A172 (cell line): ENCODE measurements at regions not wholly inside any gene's neighbourhood (a gene's known extent, or its start where the extent isn't known, plus 50 kb on each side); places are given as distances from the start of the nearest gene placed in this dataset.

ENCODE experiments used
- DNase-seq: peaks from one replicate; pipeline ENCODE4 v3.0.0-alpha.2; 2015; ENCODE audit warnings: low spot score

DNA sequence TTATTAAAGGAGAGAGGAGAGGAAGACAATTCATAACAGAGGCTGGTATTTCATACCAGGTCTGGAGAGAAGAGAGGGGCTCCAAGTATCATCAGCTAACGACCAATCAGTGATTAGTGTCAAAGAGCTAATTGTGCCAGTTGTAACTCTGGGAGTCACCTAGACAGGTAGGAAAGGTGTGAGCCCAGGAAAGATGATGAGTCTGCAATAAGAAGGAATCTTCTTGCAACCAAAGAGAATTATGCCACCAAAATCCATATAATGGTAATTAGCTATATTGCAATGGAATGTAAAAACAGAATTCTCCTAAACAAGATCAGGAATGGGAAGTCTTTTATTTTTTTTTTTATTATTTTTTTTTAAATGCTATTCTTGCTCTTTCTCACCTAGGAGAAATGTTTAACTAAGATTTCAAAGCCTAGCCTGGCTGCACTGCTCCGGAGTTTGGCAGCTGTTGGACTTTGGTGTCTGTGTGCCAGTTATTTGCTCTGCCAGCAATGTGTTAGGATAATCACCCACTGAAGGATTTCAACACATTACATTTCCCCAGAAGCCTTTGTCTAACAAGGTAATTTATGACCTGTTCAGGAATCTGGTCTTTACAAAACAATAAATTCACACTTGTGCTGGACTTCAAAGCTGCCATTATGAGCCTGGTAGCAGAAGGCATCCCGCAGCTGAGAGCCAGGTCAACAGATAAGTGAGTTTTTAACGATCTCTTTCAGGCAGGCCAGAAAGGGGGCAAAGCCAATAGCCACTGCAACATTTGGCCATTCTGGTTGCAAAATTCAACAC, 89.4 kb downstream of the FOXB1 start:
- DNase-seq, result peak; percentile 35

DNA sequence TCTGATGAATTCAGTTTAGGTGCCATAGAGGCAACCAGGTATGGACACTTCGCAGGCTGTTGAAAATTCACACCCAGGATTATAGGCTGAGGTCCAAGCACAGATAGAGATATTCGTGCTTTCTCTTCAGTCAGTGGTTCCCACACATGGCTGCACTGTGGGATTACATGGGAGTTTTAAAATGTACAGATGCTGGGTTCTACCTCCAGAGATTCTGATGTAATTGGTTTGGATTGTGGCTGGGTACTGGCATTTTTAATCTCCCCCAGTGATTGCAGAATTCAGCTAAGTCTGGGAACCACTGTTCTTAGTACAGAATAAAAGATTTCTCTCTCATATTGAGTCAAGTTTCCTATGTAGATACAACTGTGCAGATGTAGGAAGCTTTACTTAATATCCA, 91.6 kb downstream of the FOXB1 start:
- DNase-seq, result no peak

DNA sequence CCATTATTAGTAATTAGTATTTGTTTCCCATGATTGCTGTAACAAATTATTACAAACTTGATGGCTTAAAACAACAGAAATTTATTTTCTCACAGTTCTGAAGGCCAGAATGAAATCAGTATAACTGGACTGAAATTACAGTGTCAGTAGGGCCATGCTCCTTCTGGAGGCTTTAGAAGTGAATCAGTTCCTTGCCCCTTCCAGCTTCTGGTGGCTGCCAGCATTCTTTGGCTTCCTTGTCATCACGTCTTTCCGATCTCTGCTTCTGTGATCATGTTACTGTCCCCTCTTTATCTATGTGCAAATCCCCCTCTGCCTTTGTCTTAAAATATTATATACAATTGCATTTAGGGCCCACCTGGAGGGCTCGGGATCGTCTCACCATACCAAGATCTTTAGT, 92.0 kb downstream of the FOXB1 start:
- peak; percentile 30 for DNase-seq

DNA sequence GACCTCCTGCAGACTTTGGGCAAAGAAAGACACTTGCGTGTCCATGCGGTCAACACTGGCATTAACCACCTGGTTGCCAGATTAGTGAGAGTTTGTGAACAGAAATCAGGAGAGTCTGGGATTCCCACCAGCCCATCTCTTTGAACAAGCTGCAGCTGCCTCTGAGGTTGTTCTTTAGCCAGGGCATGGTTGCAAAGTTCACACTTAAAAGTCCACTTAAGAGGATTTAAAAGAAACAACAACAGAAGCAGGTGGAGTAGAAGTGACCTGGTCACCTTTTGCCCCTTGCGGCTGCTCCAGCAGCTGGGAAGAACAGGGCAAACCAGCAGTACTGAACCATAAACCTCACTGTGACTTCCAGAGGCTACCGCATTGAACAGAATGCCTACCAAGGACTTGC, 97.3 kb downstream of the FOXB1 start:
- DNase-seq, result no peak

DNA sequence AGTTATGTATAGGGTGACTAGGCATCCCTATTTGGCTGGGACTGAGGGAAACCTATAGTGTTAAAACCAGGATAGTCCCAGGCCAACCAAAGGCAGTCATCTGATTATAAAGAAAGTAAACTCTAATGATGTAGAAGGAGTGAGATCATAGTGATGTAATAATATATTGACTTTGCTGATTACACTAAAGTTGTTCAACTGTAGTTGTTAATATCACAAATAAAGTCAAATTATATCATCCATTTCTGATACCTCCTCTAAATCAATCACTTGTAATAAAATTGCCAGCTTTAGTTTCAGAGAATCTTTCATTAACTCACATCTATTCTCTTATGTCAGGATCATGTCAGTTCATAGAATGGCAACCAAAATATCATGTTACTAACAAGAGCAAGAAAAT, 98.6 kb downstream of the FOXB1 start:
- DNase-seq, result no peak

DNA sequence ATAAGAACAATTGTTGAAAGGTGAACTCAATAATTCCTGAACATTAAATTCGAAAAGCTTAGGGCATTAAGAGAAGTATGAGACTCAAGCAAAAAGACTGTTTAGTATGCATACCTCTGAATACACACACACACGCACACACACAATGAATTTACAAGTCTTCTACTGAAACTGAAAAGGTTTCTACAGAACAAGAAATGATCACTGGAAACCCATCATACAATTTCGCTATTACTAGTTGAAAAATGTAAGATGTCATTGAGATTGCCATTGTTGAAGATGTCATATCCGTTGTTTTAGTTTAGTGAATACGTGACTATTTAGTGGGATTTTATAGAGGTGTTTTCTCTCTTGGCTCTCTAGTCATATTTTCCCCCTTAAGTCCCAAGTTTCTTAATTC, 106.8 kb downstream of the FOXB1 start:
- no peak for DNase-seq

DNA sequence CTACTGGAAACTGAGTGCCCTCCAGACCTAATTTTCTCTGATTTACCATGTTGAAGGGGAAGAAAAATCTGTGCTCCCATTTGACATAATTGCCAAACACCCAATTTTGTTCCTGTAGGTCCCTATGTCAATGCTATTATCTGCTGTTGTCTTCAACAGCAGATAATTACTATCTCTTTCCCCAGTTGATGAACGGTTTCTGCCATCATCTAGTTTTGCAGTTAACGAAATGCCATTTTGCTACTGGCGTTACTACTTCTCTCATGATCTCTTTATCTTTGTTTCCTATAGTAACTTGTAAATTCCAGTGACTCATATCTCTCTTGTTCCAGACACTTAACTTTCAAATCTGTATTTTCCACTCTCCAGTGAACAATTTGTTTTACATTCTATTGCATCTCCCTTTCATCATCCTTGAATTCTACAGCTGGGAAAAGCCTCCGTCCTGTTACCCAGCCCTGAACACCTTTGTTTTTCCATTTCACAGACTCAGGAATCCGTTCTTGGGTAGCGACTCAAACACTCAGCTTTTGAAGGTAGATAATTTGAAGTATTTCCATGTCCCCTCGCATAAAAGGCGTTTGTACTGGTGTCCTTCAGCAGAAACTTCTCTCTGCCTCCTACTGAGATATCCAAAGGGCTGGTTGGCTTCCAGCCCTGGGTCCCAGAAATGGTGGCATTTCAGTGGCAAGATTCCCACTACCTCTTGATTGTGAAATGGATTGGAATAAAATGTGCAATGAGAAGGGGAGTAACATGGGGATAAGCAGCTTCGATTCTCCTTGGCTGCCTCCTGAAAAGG, 111.7 kb downstream of the FOXB1 start:
- peak; percentile 39 for DNase-seq

DNA sequence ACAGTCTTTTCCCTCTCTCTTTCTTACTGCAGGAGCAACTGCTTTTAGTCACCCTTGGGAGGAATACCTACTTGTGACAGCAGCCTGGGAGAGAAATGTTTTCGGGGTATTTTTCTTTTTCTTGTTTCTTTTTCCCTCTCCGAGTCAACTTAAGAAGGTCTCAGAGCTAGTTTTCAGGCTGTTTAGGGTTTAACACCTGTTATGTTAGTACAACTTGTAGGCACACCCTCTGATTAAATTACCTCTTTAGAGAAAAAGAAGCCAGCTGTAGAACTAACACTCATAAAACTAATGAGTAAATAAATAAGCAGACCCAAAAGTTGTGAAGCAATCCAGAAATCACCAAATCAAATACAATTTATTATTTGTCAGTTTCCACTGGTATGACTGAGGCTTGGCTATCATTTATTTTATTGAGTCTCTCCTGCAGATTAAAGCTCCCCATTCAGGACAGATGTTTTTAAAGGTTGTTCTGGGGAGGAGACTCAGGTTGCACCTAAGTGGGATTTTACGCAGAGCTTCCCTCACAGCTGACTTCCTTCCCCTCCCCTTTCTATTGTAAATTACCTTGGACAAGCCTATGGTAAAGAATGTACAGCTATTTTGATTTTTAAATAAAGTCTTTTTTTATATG, 112.5 kb downstream of the FOXB1 start:
- DNase-seq, result no peak

DNA sequence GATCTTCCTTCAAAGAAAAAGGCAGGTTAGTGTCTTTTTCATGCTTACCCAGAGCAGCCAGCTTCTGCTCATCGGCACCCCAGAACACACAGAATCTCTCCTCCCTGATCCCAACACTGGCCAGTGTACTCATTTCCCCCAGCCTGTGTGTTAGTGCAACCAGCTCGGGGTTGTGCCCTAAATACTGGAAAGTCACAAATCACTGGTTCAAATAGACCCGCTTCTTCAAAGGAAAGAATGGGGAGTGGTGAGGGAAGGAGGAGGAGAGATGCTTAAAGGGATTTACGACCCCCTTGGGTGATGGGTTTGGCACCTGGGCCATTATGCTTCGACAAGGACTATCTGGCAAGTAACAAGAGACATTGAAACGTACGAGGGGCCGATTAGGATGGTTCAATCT, 114.0 kb downstream of the FOXB1 start:
- DNase-seq, result no peak

DNA sequence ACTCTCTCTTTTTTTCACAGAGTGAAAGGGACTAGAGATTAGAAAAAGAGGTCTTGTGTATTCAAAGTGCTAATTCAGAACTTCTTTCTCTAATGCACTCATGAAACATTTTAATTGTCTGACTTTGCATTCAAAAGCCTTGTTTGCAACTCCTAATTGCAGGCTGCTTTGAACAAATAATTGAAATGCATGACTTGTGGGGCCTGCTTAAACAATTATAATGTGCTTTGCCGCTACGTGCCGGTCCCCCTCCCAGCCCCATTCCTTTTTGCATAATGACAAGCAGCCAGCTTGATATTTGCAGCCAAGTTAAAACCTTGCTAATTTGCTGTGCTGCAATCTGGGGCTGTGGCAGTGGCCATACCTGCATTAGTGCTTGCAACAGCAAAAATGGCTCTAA, 114.5 kb downstream of the FOXB1 start:
- DNase-seq, result no peak

DNA sequence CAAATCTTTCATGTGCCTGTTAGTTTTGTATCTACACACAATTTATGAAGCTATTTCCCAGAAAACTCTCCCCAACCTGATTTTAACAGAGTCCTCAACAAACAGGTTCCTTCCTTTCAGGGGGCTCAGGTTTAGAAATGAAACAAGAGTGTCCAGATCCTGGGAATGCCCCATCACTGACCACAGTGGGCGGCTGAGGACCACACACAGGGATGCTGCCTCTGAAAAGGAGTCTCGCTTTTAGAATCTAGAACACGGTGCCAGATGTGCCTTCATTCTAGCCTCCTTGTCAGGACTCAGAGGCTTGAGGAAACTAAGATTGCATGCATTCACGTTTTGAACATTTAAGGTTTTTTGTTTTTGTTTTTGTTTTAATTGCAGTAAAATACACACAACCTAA, 115.0 kb downstream of the FOXB1 start:
- no peak for DNase-seq

DNA sequence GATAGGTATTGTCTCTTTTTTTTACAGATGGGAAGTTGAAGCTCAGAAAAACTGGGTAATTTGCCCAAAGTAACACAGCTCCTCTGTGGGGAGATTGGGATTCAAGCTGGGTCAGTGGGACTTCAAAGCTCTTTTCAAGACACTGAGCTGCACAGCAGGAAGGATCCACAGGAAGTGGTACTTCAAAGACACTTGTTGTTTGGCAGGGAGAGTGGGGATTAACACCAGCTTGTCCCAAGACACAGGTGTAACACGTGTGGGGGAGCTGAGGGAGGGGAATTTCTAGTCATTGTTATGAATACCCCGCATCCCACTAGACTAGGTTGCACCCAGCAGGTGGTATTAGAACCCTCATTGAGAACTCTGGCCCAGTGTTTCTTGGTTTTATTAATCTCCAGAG, 116.0 kb downstream of the FOXB1 start:
- DNase-seq, result no peak

DNA sequence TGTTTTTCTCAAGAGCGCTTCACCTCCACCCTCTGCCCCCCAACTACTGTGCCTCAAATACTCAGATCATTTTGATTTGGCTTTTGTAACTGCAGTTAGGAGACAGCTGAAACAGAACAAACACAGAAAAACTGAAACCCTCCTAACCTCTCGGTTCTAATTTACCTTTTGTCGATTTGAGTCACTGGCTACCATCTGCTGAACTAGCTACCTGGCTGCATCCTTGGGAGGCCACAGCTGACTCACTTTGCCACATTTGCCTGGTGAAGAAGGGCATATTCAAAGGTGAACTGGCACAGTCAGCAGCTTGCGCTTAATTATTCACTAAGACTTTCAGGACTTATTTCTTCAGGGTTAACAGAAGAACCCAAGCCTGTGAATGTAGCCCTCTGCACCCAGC, 117.7 kb downstream of the FOXB1 start:
- DNase-seq, result no peak

DNA sequence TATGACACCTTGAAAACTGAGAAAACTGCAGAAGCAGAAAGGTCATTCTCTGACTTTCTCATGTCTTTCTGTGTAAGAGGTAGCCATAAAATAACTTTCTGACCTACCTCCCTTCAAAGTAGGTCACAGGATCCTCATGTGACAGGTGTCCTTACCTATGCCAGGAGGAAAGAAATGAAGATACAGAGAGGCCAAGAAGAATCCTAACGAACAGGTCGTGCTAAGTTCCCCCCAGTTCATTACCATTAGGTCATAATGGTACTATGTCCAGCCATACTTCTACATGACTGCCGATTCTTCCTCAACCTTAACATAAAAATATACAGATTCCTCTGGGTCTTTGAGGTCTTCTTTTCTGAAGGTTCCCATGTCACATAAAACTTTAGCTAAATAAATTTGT, 118.6 kb downstream of the FOXB1 start:
- DNase-seq, result no peak

DNA sequence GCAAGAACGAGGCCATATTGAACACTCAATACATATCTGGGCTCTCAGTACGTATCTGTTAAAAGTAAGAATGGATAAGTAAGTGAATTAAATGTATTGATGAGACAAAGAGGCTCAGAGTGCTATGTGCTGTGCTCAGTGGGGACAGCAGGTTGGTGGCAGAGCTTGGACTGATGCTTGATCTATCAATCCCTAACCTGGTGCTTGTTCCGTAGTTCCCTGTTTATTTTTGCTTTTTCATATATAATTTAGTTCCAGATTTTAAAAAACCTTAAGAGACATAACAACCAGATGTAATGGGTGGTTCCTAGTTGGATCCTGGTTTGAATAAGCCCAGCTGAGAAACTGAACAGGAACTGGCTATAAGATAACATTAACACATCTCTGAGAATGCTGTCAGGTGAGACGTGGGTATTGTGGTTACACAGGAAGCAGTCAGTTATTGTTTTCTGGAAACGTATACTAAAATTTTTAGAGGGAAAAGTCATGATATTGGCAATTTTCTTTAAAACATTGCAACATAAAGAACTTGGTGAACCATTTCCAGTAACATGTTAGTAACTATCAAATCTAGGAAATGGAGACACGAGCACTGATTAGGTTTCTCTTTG, 120.5 kb downstream of the FOXB1 start:
- no peak for DNase-seq

DNA sequence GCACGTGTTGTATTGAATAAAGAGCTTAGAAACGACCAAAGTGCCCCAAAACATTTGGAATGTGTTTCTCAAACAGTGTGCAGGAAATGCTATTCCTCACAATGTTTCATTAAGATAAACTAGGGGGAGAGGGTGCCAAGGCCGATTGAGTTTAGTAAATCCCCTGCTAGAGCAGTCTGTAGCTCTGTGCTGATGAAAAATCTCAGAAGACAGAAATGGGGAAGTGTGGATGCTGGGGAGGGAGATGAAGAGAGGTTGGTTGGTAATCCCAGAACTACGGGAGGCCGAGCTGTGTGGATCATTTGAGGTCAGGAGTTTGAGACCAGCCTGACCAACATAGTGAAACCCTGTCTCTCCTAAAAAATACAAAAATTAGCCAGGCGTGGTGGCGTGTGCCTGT, 121.2 kb downstream of the FOXB1 start:
- no peak for DNase-seq

DNA sequence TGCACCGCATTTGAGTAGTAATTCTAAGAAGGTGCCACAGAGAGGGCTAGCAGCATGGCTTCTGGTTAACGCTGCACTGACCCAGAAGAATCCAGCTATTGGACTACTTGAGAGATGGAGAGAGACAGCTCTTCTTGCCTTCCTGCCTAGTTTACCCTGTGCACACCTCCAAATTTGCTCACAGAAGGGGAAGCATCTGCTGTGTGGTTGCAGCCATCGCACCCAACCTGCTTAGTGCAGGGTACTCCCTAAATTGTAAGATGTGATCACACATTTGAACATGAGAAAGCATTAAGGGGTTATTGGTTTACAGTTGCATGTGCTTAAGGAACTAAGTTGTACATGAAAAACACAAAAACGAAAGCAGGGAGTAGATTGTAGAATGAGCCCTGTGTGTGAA, 122.1 kb downstream of the FOXB1 start:
- DNase-seq, result no peak

DNA sequence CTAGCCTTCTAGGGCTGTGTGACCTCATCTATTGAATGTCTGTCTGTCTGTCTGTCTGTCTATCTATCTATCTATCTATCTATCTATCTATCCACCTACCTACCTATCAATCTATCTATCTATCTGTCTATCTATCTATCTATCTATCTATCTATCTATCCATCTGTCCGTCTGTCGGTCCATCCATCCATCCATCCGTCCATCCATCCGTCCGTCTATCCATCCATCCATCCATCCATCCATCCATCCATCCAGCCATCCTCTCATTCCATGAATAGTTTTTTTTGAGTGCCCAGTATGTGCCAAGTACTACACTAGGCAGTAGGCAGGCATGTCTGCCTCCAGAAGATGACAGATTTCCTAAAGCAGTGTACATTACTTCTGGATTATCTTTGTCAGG, 122.5 kb downstream of the FOXB1 start:
- no peak for DNase-seq

DNA sequence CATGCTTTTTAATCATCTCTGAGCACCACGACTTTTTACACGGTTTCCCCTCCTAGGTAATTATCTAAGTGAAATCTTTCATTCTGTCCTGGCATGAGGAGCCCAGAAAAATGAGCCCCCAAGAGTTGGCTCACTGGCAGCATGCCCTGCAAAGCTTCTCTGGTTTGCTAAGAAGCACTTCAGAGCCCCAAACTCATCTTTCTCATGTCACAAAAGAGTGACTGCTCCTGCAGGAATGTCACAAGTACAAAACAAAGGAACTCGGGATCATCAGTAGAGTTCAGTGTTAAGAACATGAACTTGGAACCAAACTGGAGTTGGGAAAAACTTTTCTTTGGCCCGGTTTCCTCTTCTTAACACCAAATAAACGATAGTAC, 123.9 kb downstream of the FOXB1 start:
- peak; percentile 11 for DNase-seq

DNA sequence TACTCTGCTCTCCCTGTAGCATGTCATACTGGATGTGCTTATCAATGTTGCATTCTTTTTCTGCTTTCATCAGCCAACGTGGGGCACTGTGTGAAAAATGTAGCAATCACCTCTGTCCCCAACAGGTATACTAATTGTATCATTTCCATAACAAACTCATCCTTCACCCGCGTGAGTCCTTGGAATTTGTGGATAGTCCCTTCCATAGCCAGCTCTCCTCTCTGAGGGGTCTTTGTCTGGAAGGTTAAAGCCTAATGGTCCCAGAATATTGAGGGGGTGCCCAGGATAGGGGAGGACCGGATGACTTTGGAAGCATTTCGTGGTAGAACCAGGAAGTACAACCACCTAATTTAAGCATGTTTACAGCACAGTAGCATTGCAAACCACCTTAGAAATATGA, 124.6 kb downstream of the FOXB1 start:
- no peak for DNase-seq

DNA sequence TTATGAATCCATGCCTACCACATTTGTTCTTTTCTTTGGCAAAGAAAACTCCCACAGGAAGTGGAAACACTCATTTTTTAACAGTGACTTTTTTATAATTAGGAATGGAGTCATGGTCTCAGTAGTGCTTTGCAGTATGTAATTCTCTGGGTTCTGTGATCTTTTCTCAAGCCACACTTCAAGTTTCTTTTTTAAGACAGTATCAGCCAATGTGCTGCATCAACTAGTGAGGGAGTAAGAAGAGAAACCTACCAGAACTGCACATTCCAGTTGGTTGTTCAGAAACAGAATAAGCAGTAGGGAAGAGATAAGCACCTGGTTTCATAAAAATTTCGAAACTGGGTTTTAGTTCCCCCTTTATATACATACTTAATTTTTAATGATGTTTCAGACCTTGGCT, 126.3 kb downstream of the FOXB1 start:
- no peak for DNase-seq

DNA sequence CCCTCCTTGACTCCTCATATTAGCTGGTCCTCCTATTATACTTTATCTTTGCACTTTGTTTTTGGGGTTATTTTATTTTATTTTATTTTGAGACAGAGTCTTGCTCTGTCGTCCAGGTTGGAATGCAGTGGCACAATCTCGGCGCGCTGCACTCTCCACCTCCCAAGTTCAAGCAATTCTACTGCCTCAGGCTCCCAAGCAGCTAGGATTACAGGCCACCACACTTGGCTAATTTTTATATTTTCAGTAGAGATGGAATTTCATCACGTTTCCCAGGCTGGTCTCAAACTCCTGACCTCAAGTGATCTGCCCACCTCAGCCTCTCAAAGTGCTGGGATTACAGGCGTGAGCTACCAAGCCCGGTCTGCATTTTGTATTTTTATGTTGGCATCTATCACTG, 126.7 kb downstream of the FOXB1 start:
- DNase-seq, result no peak

DNA sequence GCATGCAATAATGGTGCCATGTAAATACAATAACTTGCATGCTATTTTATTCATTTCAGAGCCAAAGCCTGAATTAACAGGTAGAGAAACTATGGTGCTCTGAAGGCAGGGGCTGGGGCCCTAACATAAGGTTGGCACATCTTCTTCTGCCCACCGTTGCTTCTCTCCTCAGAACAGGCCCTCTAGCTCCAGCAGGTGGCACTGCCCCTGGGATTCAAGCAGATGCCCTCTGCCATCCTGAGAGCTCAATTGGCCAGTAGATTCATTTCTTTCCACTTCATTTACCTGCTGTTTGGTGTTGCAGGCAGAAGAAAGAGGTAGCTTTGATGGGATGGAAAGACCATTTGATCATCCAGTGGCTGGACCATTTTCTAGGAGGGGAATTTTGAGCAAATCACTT, 130.5 kb downstream of the FOXB1 start:
- DNase-seq, result no peak
